K562 (cell line): ENCODE measurements at regions not wholly inside any gene's neighbourhood (a gene's known extent, or its start where the extent isn't known, plus 50 kb on each side); places are given as distances from the start of the nearest gene placed in this dataset.

Experiments used
- ATAC-seq: fragments of 200-7000 bp; cut with Tn5 transposase; 3 replicates; pipeline ENCODE4 v1.9.1; 2020; ENCODE audit warnings: moderate library complexity
- BruUV-seq: library from RNA; stranded (reverse); fragments of 400-500 nt; replicated peaks from 2 replicates; lab custom pipeline; 2021; lab: Mats Ljungman, UMichigan
- CTCF ChIA-PET: fragments of 300-600 bp; formaldehyde crosslinking; extraction: SDS; loops from one replicate; lab custom pipeline; 2021; ENCODE audit warnings: low intra/inter-chr PET ratio; lab: Yijun Ruan, JAX
- POLR2A ChIA-PET: fragments of 300-600, 350-650 bp; sonication (Branson Sonifier 250); formaldehyde crosslinking; extraction: SDS; loops from one replicate; lab custom pipeline; 2021; ENCODE audit warnings: antibody characterized with exemption, inconsistent platforms; lab: Yijun Ruan, JAX
- DNase-seq, 4 experiments: peaks; one replicate each; pipeline versions ENCODE4 v3.0.0 to v3.0.0-alpha.2; 2011 to 2018; ENCODE audit warnings: low spot score in 3 of 4, mixed read lengths in 3 of 4; ENCODE audit errors: extremely low read depth in 1 of 4
- FAIRE-seq: peaks from 2 replicates; lab custom pipeline; 2011; peaks lifted over from hg19 to GRCh38; lab: Jason Lieb, UNC
- H2AFZ ChIP-seq: 2 replicates; pipeline ENCODE4 v1.6.0; 2011; ENCODE audit warnings: low read depth, low read length, control low read depth, inconsistent platforms
- H3K27ac ChIP-seq: fragments of 200-600 bp; 3 replicates; pipeline ENCODE4 v1.8.0; 2011; ENCODE audit warnings: low read depth, mild to moderate bottlenecking, control low read depth, inconsistent platforms, low read length, moderate library complexity, mixed read lengths; ENCODE audit errors: extremely low read depth
- H3K27me3 ChIP-seq, 2 experiments: fragments of 300-600 bp in 1 of 2; 2 replicates in 1 of 2; 3 replicates in 1 of 2; pipeline versions ENCODE4 v1.6.0 to v1.8.0; 2011; ENCODE audit warnings: inconsistent platforms in 2 of 2, low read length in 2 of 2, mild to moderate bottlenecking in 1 of 2, mixed read lengths in 1 of 2, moderate library complexity in 1 of 2; ENCODE audit not compliant: control insufficient read depth in 2 of 2, insufficient read depth in 2 of 2
- H3K36me3 ChIP-seq: fragments of 300-600 bp; 3 replicates; pipeline ENCODE4 v1.8.0; 2011; ENCODE audit warnings: mild to moderate bottlenecking, low read length, inconsistent platforms; ENCODE audit not compliant: control insufficient read depth, insufficient read depth
- H3K4me1 ChIP-seq, 2 experiments: fragments of 200-600 bp in 1 of 2; replicated peaks in 1 of 2; 2 replicates in 1 of 2; 3 replicates in 1 of 2; pipeline versions ENCODE4 v1.5.1 to v1.8.0; 2011; ENCODE audit warnings: inconsistent platforms in 2 of 2, low read length in 2 of 2, mild to moderate bottlenecking in 1 of 2, mixed read lengths in 1 of 2, moderate library complexity in 1 of 2; ENCODE audit not compliant: control insufficient read depth in 2 of 2, insufficient read depth in 2 of 2
- H3K4me2 ChIP-seq: 2 replicates; pipeline ENCODE4 v1.6.1; 2011; ENCODE audit warnings: low read length, control low read depth, inconsistent platforms, mixed read lengths; ENCODE audit not compliant: insufficient read depth
- H3K4me3 ChIP-seq: fragments of 200-600 bp; sonication (generic), shearing (Covaris generic); 2 replicates; pipeline ENCODE4 v1.5.1; 2016; ENCODE audit warnings: control low read depth, inconsistent platforms
- H3K79me2 ChIP-seq: fragments of 200-600 bp; 3 replicates; pipeline ENCODE4 v1.8.0; 2011; ENCODE audit warnings: low read length, inconsistent platforms; ENCODE audit not compliant: control insufficient read depth, insufficient read depth
- H3K9ac ChIP-seq, 2 experiments: 2 replicates each; pipeline versions ENCODE4 v1.6.0 to v1.6.1; 2011; ENCODE audit warnings: low read depth in 2 of 2, low read length in 2 of 2, control low read depth in 1 of 2, inconsistent platforms in 1 of 2, mild to moderate bottlenecking in 1 of 2, mixed read lengths in 1 of 2; ENCODE audit not compliant: insufficient read depth in 1 of 2
- H3K9me1 ChIP-seq: one replicate; pipeline ENCODE4 v1.6.0; 2011; ENCODE audit warnings: inconsistent platforms, mild to moderate bottlenecking, low read length, moderate library complexity; ENCODE audit not compliant: control insufficient read depth, insufficient read depth
- H3K9me3 ChIP-seq: replicated peaks from 2 replicates; pipeline ENCODE4 v1.5.1; 2011; ENCODE audit warnings: low read depth, low read length, inconsistent platforms; ENCODE audit not compliant: control insufficient read depth, insufficient read depth
- H4K20me1 ChIP-seq: replicated peaks from 2 replicates; pipeline ENCODE4 v1.6.1; 2011; ENCODE audit warnings: low read length, inconsistent platforms, mixed read lengths; ENCODE audit not compliant: control insufficient read depth, insufficient read depth
- ATF1 ChIP-seq, 2 experiments: fragments of 450-650 bp in 1 of 2; IDR thresholded peaks; 2 replicates each; pipeline ENCODE4 v1.6.1; 2016; ENCODE audit warnings: missing compliant biosample characterization in 1 of 2, missing genetic modification characterization in 1 of 2
- ATF3 ChIP-seq, 2 experiments: fragments of 450-650 bp in 1 of 2; sonication (generic) in 1 of 2; formaldehyde crosslinking in 1 of 2; IDR thresholded peaks in 1 of 2; conservative IDR thresholded peaks in 1 of 2; 2 replicates each; pipeline versions ENCODE4 v1.6.1 to v1.8.1; 2016 to 2023; ENCODE audit warnings: mild to moderate bottlenecking in 2 of 2, moderate library complexity in 2 of 2, inconsistent platforms in 1 of 2, missing genetic modification reagents in 1 of 2
- ATF7 ChIP-seq: fragments of 450-650 bp; IDR thresholded peaks from 2 replicates; pipeline ENCODE4 v1.7.1; 2014; ENCODE audit warnings: mild to moderate bottlenecking, moderate library complexity
- CBX1 ChIP-seq: sonication (generic); IDR thresholded peaks from 2 replicates; pipeline ENCODE4 v1.6.1; 2016; ENCODE audit warnings: antibody characterized with exemption, low read depth, mild to moderate bottlenecking
- CREM ChIP-seq: IDR thresholded peaks from 2 replicates; pipeline ENCODE4 v1.6.1; 2014; ENCODE audit warnings: antibody characterized with exemption, low read depth
- HDAC2 ChIP-seq: fragments of 450-650 bp; IDR thresholded peaks from 2 replicates; pipeline ENCODE4 v1.6.1; 2016; ENCODE audit warnings: mild to moderate bottlenecking
- JUND ChIP-seq, 2 experiments: IDR thresholded peaks; 2 replicates in 1 of 2; 3 replicates in 1 of 2; pipeline ENCODE4 v1.6.1; 2011; ENCODE audit warnings: borderline replicate concordance in 2 of 2, low read depth in 2 of 2, low read length in 2 of 2, improper control_type of control experiment in 1 of 2, missing biosample characterization in 1 of 2, missing genetic modification characterization in 1 of 2, missing genetic modification reagents in 1 of 2
- MTA3 ChIP-seq: fragments of 450-650 bp; formaldehyde crosslinking; IDR thresholded peaks from 2 replicates; pipeline ENCODE4 v1.6.1; 2017; ENCODE audit warnings: mild to moderate bottlenecking, borderline replicate concordance
- NR2C1 ChIP-seq, 2 experiments: fragments of 450-650 bp; IDR thresholded peaks; 2 replicates each; pipeline ENCODE4 v1.6.1; 2017; ENCODE audit warnings: mild to moderate bottlenecking in 2 of 2, antibody characterized with exemption in 1 of 2, inconsistent platforms in 1 of 2, missing compliant biosample characterization in 1 of 2, missing genetic modification characterization in 1 of 2
- PKNOX1 ChIP-seq: fragments of 450-650 bp; IDR thresholded peaks from 2 replicates; pipeline ENCODE4 v1.6.1; 2016
- SMARCA5 ChIP-seq: fragments of 450-650 bp; IDR thresholded peaks from 2 replicates; pipeline ENCODE4 v1.6.1; 2016
- TAF1 ChIP-seq: IDR thresholded peaks from 2 replicates; pipeline ENCODE4 v1.6.1; 2011; ENCODE audit warnings: mild to moderate bottlenecking, low read length, moderate library complexity; ENCODE audit not compliant: insufficient read depth, control insufficient read depth, severe bottlenecking; ENCODE audit errors: extremely low read depth
- WGBS: fragments of 100-300 bp; shearing (Covaris generic); methylation state at CpG from one replicate; pipeline ENCODE4 v1.1.6; 2016; ENCODE audit warnings: low coverage, mixed read lengths; ENCODE audit not compliant: insufficient coverage; ENCODE audit errors: missing lambda C conversion rate; 5-methylcytosine and 5-hydroxymethylcytosine counted together
- in situ Hi-C: fragments of 300-500 bp; cut with MboI; formaldehyde crosslinking; loops from 4 replicates; pipeline ENCODE4 v1.15.0; 2018; ENCODE audit warnings: inconsistent platforms, mixed read lengths
- intact Hi-C: fragments of 100-400 bp; cut with micrococcal nuclease; formaldehyde crosslinking; loops from 2 replicates; pipeline ENCODE4 v1.14.2; 2022

GRCh38 chr4:138670681-138671080, 344.9 kb upstream of the NOCT start:
- intact Hi-C loops (loop anchor here (10.0 kb wide), 1 partner anchor 1546 kb away; no protein-coding TSS in a partner anchor), in situ Hi-C loops (loop anchor here (10.0 kb wide), 1 partner anchor 496 kb away; no protein-coding TSS in a partner anchor)
- ATAC-seq (peak; percentile 51), DNase-seq (peak in 1 of 4 experiments; percentile 39), FAIRE-seq (peak; percentile 54)
- ChIA-PET CTCF (no interaction called here), POLR2A (interaction anchor here (1.0 to 1.3 kb wide), 2 partner anchors 24 to 72 kb away, joined by 3 read pairs; no protein-coding TSS in a partner anchor)
- H3K9me3 ChIP-seq = no peaks in the 10 kb centered on the region
- H3K27ac ChIP-seq = peak overlapping the region; percentile 55; the same call in 2 of the 3 replicates
- H3K4me3 ChIP-seq = no peak overlapping the region
- H3K79me2 ChIP-seq = no peaks in the 10 kb centered on the region
- no peak for TF ChIP-seq TAF1
- TF ChIP-seq MTA3 = no peak
- TF ChIP-seq ATF7 = peak; percentile 63; the same call in 1 of the 2 replicates
- peak; percentile 53; the same call in 1 of the 2 replicates for TF ChIP-seq JUND (IDR thresholded peaks at IDR 0.05; ENCODE audit: borderline replicate concordance, low read depth, low read length)
- TF ChIP-seq JUND (tag; IDR thresholded peaks at IDR 0.05; ENCODE audit: borderline replicate concordance, low read depth, low read length) = peak; percentile 71; the same call in 2 of the 3 replicates
- TF ChIP-seq ATF3 (IDR thresholded peaks at IDR 0.05) = peak; percentile 81
- TF ChIP-seq ATF3 (CRISPR knock-in tag; conservative IDR thresholded peaks at IDR 0.05) = no peak
- peak; percentile 55; the same call in 1 of the 2 replicates for TF ChIP-seq CREM
- TF ChIP-seq HDAC2 = no peak
- TF ChIP-seq ATF1 (CRISPR knock-in tag; IDR thresholded peaks at IDR 0.05) = no peak
- peak; percentile 46; the same call in 1 of the 2 replicates for TF ChIP-seq ATF1 (tag; IDR thresholded peaks at IDR 0.05)
- TF ChIP-seq SMARCA5 = no peak
- peak; percentile 20; the same call in 1 of the 2 replicates for TF ChIP-seq PKNOX1
- no peak for TF ChIP-seq CBX1
- no peak for TF ChIP-seq NR2C1 (IDR thresholded peaks at IDR 0.05)
- TF ChIP-seq NR2C1 (tag; IDR thresholded peaks at IDR 0.05) = no peak
- H3K9me1 ChIP-seq = no peaks in the 10 kb centered on the region
- H3K36me3 ChIP-seq = no peaks in the 10 kb centered on the region
- no TSS peak for BruUV-seq
- H3K27me3 ChIP-seq = no peaks in the 10 kb centered on the region
- peak overlapping the region in 1 of 2 experiments; percentile 30; a peak in 1 of 4 replicates for H3K9ac ChIP-seq
- H3K4me2 ChIP-seq = peak overlapping the region; percentile 68
- H3K4me1 ChIP-seq = peaks cover 20 to 39% of the 10 kb centered on the region in 2 experiments; a peak in 4 of 5 replicates
- whole genome bisulfite sequencing = 9% methylated on average over 5 of the region's 5 CpGs
- H4K20me1 ChIP-seq = no peaks in the 10 kb centered on the region
- peak overlapping the region; percentile 67 for H2AFZ ChIP-seq
